GM21528 (cell line): ENCODE measurements at regions not wholly inside any gene's neighbourhood (a gene's known extent, or its start where the extent isn't known, plus 50 kb on each side); places are given as distances from the start of the nearest gene placed in this dataset.
"Not testable (repeated sequence)": the region's sequence is repeated elsewhere in the genome, so short reads cannot be mapped to it uniquely, and the experiment has no call there.

Experiments used
- ATAC-seq: cut with Tn5 transposase; IDR thresholded peaks from one replicate; pipeline ENCODE4 v1.9.1; 2021; ENCODE audit warnings: mild to moderate bottlenecking, moderate library complexity; ENCODE audit not compliant: unreplicated experiment, low FRiP score

DNA sequence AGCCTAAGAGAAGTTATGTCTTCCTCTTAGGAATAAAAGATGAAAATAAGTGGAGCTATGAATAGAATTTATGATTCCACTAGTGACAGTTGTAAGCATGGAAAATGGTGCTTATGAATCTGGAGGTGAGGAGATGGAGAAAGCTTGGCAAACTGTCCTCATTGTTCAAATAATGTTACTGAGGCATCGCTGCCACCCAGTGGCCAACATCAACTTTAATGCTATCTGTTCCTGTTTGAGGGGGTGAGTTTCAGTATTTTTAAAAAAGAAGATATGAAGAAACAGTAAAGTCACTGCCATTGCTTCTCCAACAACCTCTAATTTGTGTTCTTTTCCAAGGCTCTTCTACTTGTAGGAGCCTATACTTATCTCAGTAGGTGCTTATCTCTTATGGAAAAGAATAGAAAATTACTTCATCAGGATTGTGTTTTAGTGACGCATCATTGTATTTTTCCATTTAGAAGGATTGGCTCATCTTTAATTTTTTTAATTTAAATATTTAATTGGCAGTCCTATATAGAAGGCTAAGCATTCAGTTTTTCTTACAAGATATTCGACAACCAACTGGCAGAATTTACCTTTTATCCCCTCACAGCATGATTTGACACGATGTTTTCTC, 260.4 kb upstream of the P2RY1 start:
- ATAC-seq, result peak; percentile 63

DNA sequence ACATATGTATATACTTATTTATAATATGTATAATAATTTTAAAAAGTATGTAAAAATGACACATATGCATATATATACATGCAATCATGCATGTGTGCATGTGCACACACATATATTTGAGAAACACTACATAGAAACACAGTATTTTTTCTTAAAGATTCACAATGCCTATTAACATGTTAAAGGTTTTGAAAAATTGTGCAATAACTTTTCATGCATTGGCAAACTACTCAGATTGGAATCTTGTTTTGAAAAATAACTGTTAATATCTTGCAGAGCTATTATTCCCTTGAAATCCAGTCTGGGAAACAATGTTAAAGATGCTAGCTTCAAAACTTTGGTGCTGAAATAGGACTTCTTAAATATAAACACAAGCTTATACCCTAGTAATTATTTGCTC, 256.2 kb upstream of the P2RY1 start:
- ATAC-seq, result no peak

DNA sequence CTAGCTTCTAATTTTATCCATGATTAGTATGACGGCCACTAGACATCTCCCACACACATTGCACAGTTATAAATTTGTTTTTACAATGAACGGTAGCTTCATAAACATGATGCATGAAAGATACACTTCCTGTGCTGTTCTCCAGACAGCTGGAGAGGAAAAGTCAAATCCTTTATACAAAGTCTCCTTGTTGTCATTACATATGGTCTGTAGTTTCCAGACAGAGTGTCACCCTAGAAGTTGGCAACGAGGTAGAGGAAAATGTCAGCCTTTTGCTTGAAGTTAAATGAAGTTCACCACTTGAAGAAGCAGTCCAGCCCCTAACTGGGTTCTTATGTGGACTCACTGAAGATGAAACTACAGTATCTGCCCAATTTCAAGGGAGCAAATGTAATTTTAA, 253.0 kb upstream of the P2RY1 start:
- no peak for ATAC-seq

DNA sequence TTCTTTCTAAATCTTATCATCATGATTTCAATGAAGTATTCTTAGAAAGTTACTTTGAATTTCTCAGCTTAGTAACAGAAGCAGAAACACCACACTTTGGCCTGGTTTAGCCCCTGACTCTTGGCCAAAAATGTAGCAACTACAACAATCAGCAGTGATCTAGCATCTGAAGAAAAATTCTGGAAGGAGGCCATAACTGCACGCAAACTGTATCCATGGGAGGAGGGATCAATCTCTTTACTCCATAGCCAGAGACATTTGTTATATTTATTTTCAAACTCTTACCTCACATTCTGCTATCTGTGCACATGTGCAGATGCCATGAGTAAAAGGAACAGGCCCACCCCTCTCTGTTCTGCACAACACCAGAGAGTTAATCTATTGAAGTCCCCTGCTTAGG, 251.0 kb upstream of the P2RY1 start:
- no peak for ATAC-seq

DNA sequence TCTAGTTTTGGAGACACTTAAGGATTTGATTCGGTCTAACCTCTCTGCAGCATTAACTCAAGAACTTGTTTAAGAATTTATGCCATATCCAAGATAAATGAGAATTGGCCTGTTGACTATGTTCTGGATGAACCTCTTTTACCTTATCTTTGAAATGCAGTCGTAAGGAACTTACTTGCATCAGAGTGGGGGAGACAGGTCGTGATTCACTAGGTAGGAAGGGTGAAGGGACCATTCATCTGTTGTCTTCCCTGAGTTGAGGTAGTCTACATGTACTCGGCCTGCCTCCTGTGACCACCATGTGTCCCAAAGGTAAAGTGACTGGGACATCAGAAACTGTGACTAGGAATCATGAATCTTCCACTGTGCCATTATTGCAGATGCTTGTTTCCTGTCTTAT, 248.0 kb upstream of the P2RY1 start:
- ATAC-seq, result no peak

DNA sequence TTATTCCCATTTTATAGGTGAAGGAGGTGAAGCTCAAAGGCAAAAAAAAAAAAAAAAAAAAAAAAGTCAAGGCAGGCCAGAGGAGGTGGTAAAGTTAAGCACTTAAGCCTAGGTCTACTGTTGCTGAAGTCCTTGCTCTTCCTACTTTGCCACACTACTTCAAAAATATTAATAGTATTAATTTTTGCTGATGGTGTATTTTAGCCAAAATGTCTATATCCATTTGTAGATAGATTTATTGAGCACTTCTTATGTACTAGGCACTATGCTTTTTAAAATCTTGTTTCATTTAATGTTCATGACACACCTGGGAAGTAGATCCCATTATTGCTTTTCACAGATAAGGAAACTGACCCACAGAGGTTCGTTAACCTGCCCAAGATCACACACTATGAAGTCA, 247.1 kb upstream of the P2RY1 start:
- ATAC-seq, result no peak

DNA sequence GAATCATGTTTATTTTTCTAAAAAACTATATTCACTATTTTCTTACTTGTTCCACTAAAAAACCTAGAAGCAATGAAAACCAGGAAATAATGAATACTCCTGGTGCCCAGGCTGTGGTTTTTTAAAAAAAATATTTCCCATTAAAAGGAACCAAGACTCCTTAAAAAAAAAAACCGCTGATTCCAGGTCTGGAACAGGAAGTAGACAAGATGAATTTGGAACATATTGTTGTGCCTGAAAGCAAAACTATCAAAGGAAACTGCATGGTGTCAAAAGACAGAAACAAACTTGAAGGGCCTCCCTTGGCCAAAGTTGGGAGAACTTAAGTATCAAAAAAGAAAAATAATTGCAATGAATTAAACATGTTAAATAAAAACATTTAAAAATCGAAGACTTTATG, 245.3 kb upstream of the P2RY1 start:
- ATAC-seq, result no peak

DNA sequence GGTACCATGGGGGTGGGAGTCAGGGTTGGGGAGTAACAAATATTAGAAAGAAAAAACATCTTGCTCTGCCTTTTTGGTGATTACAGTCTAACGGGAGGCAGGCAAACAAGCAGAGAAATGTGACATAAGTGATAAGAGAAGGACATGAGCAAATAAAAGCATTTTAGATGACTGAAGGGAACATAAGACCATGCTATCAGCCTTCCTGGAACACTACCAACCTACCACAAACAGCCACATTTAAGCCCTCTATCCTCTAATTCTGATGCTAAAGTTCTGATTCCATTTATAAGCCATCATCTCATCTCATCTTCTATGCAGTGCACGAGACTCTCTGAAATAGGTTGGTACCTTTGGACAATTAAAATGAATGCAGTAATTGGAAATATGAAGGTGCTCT, 243.4 kb upstream of the P2RY1 start:
- no peak for ATAC-seq

DNA sequence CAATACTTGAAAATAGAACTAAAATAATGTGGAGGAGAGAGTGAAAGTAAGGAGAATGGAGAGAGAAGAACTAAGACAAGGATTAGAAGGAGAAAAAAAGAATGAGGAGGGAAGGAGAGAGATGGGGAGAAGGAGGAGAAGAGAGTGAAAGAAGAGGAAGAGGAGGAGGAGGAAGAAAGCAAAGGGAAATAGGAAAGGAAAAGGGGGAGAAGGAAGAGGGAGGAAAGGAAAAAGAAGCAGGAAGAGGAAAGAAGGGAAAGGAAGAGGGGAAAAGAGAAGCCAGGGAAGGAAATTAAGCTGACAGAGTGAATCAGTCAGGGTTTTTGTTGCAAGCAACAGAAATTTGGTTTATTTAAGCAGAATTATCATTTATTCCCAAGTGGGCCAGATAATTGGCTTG, 241.7 kb upstream of the P2RY1 start:
- ATAC-seq, result no peak

DNA sequence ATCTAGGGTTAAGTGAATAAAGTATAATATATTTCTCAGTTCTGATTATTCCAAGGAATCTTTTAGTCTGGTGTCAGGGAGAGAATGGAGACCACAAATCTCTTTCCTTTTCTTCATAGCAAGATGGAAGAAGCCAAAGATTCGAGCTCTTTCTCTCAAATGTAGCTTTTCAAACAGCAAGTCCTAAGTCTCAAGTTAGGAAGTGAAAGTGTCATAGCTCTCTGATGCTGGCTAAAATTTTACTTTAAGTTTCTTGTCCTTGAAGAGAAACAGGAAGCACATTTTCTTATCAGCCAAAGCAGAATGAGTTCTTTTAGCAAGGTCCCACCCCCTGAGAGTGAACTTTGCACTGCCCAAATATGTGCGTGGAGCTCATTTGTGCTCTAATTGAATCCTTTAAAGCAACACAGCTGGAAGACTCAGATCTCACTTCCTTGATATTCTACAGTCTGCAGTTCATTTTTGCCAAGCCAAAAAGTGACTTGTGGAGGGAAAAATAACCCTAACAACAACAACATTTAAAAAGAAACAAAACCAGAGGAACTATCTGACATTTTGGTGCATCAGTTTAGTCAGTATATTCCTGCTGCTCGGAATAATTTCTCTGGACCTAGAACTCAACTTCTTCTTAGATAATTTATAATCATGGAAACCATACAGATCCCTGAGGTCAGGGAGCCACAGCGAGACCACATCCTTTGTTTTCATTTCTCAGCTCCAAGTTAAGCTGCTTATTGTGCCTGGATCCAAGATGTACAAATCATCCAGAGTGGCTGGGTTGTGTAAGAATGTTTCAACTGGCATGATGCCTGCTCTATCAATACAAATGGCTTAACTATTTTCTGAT, 238.7 kb upstream of the P2RY1 start:
- peak; percentile 99 for ATAC-seq

DNA sequence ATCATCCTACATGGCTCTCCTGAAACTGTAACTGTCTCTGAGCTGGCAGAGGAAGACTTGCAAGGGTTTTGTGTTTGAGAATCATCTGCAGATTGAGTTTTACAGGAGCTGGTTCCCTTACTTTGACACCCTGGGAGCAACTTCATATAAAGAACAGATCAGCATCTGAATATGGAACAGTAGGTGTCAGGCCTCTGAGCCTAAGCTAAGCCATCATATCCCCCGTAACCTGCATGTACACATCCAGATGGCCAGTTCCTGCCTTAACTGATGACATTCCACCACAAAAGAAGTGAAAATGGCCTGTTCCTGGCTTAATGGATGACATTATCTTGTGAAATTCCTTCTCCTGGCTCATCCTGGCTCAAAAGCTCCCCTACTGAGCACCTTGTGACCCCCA, 238.1 kb upstream of the P2RY1 start:
- not testable (repeated sequence) for ATAC-seq

DNA sequence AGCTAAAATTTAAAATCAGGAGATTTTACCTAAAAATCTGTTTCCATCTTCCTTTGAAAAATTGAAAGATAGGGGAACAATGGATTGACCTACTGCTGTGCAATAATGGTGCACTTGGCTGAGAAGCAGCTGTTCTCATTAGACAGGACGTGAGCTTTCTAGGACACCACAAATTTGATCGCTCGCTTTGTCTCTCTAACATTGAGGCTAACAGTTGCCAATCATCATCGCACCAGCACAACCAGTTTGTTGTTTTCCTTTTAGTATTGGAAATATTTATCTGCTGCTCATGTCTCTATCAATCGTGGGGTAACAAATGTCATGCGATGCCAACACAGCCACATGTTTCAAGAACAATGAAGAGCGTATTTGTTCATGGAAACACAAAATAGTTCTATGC, 228.8 kb upstream of the P2RY1 start:
- no peak for ATAC-seq

DNA sequence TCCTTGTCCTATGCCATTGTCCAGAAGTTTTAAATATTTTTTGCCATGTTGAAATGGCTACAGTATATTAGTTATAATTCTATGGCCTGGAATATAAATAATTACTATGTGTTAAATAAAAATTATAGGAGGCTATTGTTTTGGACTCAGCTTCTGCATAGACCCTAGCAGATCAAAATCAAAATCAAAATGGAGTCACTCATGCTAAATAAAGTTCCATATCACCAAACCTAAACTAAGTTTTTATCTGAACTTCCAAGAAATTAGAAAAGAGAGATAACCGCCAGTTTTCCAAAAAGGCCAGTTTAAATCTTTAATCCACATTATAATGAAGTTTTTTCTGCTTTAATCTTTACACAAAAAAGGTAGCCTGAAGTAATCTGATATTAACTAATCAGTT, 227.8 kb upstream of the P2RY1 start:
- no peak for ATAC-seq

DNA sequence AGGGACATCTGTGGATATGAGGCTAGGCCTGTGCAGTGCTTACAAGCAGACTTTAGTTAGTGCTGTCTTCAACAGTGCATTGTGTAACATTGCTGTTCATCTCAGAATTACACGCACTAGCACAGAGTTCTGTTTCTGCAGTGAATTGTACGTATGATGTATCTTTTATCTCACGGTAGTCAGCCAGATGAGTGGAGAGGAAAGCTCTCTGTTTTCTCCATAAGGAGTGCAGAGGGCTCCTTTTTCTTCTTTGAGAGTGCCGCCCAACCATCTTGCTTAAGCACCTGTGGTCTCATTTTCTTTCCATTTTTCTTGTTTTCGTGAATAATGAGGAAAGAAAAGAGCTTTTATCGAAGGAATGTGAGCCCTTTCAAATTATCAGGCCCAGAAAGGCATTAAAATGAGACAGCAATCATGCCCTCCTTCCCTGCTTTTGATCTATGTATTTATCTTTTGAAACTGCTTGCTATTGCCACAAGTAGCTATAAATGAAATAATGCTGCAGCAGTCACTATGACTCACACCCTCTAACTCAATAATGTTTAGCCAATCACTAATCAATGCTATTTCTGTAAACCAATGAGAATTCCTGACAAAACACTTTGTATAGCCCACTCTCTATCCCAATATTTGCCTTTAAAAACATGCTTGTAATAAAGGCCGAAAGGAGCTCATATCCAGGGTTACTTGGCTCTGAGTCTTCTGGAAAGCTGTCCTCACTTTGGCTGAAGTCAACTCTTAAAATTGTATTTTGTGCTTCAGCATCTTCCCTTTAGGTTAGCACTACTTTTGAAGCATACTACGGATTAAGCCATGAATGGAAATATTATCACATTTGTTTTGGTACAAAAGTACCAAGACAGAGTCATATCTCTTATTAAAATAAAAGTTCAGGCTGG, 226.0 kb upstream of the P2RY1 start:
- ATAC-seq, result no peak

DNA sequence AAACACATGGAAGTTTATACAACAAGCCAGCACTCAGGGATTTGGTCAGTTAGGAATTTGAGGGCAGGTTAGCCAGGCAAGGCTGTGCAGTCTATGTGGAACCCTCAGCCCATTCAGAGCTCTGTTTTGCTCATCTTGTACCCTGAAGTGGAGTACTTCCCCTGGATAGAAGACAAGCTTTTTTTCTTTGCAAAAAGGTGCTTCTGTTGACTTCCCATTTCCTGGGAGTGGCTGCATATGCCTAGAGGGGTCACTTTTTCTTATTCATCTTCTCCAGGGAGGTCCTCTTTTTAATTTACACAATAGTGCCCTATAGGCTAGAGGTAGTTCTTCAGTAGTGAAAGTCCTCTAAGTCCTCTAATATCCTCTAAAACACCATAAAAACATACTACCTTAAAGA, 225.0 kb upstream of the P2RY1 start:
- ATAC-seq, result no peak

DNA sequence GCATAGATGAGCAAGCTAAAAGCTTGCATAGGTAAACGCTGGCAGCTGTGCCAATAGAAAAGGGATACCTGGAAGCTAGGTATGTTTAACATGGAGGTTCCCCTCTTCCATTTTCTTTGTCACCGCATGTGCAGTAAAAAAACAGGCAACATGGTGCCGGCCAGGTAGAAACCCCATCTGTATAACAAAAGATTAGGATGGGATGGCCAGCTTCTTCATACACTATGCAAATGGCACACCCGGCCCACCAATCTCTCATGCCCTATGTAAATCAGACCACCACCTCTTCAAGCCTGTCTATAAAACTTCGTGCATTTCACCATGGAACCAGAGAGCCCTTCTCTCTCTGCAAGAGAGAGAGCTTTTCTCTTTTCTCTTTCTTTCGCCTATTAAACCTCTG, 224.3 kb upstream of the P2RY1 start:
- no peak for ATAC-seq

DNA sequence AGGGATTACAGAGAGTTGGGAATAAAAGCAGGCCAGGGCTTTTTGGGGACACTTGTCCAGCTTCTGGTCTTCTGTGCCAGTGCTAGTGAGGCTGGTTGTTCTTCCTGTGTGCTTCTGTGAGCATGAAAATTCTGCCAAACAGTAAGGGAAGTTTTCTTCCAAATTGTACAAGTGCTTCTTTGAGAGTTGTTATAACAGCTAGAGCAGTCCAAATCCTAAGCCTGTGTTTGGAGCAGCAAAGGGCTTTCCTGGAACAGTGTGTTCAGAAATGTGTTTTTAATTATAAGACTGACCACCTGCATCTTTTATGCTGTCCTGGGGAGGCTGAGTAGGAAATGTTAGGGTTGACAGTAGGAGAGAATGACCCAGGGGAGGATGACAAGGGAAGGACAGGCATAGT, 223.0 kb upstream of the P2RY1 start:
- ATAC-seq, result no peak

DNA sequence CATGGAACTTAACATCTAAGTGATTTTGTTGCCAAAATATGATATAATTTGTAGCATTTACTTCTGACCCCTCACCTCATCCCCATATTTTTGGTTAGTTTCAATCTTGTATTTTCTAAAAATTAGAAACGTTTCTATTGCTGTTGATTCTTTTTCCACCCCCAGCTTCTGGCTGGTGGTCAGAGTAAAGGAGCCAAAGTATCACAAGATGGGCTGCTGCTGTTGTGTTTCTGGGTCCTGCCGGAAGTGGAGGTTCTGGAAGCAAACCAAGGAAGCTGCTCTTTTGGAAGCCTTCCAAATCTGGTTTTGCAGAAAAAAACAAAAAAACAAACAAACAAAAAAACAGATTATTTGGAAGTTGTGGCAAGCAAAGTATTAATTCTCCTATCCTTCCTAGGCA, 221.1 kb upstream of the P2RY1 start:
- no peak for ATAC-seq

DNA sequence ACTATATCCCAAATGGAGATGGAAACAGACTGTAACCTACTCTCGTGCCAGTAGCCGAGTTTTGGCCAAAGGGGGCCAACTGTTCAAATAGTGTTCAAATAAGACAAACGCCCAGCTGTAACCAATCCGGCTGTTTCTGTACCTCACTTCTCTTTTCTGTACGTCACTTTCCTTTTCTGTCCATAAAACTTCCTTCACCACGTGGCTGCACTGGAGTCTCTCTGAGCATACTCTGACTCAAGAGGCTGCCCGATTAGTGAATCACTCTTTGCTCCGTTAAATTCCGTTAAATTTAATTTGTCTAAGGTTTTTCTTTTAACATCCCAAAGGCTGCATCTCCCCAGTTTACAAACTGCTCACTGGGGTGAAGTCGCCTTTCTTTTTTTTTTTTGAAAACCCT, 219.2 kb upstream of the P2RY1 start:
- no peak for ATAC-seq

DNA sequence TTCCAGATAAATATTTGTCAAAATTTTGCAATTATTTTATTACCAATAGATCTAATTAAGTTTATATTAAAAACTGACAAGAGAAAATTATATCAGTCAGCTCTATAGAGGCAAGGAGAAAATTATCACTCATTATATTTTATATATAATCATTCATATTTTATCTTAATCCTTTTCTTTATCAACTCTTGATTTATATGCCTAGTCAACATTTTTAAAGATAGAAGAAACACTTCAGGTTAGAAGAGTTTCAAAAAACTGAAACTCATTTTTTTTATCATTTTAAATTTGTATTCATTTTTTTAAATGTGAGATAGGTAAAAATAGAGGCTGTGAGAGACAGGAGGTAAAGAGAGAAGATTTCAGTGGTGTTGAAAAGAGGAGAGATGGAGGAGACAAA, 217.3 kb upstream of the P2RY1 start:
- no peak for ATAC-seq

DNA sequence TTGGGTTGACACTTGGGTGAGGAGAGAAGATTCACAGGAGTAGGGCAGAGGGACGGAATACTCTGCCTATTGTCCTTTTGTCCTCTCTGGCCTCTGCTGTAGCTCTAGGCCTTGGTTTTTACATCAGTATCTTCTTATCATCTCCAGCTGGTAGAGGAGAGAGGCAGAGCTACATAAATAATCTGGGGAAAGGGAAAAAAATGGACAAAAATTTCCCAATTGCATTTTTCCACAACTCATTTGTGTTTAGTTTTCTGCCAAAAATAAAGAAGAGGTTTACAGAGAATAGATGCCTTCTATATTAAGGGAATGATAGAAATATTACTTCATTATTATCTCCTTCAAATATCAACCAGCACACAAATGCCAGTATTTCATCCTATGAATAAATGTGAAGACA, 216.4 kb upstream of the P2RY1 start:
- no peak for ATAC-seq
